Keratinocyte (primary cell): ENCODE measurements at regions not wholly inside any gene's neighbourhood (a gene's known extent, or its start where the extent isn't known, plus 50 kb on each side); places are given as distances from the start of the nearest gene placed in this dataset.

Source experiments
- EZH2 ChIP-seq: IDR thresholded peaks from one replicate; pipeline ENCODE4 v1.6.1; 2012; ENCODE audit warnings: inconsistent platforms, mild to moderate bottlenecking, low read length, moderate library complexity
- TF ChIP-seq, protein P1 (sequence below), 3 experiments: IDR thresholded peaks in 1 of 3; conservative IDR thresholded peaks in 1 of 3; optimal IDR thresholded peaks in 1 of 3; 2 replicates in 2 of 3; 3 replicates in 1 of 3; pipeline versions ENCODE3 to v1.5.1; 2011; ENCODE audit warnings: low read length in 3 of 3, mild to moderate bottlenecking in 3 of 3, moderate library complexity in 2 of 3, control low read depth in 1 of 3, inconsistent platforms in 1 of 3; ENCODE audit not compliant: insufficient read depth in 2 of 3; ENCODE audit errors: extremely low read depth in 1 of 3

DNA sequence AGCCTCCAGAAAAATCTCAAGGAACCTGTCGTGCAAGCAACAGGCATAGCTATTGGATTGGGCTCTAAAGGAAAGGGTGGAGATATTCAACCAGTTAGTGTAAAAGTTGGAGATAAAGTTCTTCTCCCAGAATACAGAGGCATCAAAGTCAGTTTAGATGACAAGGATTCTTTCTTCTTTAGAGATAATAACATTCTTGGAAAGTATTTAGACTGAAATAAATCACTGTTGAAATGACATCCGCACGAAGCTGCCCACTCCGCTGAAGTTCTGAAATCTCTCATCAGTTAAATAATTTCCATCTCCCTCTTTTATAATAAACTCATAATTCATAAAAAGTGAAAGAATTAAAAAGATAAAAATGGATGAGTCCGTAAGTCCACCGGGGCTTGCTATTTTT, 1354.9 kb upstream of the TMEM132C start:
- no peak for TF ChIP-seq EZH2
- TF ChIP-seq, protein P1, sequence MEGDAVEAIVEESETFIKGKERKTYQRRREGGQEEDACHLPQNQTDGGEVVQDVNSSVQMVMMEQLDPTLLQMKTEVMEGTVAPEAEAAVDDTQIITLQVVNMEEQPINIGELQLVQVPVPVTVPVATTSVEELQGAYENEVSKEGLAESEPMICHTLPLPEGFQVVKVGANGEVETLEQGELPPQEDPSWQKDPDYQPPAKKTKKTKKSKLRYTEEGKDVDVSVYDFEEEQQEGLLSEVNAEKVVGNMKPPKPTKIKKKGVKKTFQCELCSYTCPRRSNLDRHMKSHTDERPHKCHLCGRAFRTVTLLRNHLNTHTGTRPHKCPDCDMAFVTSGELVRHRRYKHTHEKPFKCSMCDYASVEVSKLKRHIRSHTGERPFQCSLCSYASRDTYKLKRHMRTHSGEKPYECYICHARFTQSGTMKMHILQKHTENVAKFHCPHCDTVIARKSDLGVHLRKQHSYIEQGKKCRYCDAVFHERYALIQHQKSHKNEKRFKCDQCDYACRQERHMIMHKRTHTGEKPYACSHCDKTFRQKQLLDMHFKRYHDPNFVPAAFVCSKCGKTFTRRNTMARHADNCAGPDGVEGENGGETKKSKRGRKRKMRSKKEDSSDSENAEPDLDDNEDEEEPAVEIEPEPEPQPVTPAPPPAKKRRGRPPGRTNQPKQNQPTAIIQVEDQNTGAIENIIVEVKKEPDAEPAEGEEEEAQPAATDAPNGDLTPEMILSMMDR (optimal IDR thresholded peaks at IDR 0.05 in 1 of 3, IDR thresholded peaks at IDR 0.05 in 1 of 3, conservative IDR thresholded peaks at IDR 0.05 in 1 of 3; ENCODE audit: extremely low read depth in 1 of 3, insufficient read depth in 2 of 3, low read length in 3 of 3): no peak
